ENCODE measurements at regions not wholly inside any gene's neighbourhood (a gene's known extent, or its start where the extent isn't known, plus 50 kb on each side); places are given as distances from the start of the nearest gene placed in this dataset.

- no peaks in the 10 kb centered on the region for H3K27me3 Mint-ChIP-seq (ENCODE audit: unreplicated experiment)
- no peak overlapping the region for H3K27ac Mint-ChIP-seq (ENCODE audit: unreplicated experiment)
- TF ChIP-seq CTCF (IDR thresholded peaks at IDR 0.05; ENCODE audit: unreplicated experiment) = no peak
- peaks cover 10% of the 10 kb centered on the region for H3K36me3 Mint-ChIP-seq (ENCODE audit: insufficient read depth, unreplicated experiment)
- no peak for DNase-seq
- no TSS peak for BruUV-seq (replicated peaks)
- H3K9me3 Mint-ChIP-seq (ENCODE audit: low read depth, unreplicated experiment) = peaks cover 11% of the 10 kb centered on the region
- intact Hi-C loops (cut with micrococcal nuclease; ENCODE audit: unreplicated experiment) = no loop called here
- H3K4me1 Mint-ChIP-seq (ENCODE audit: low read depth, unreplicated experiment) = peaks cover 50% of the 10 kb centered on the region
- no peak overlapping the region for H3K4me3 Mint-ChIP-seq (ENCODE audit: low read depth, unreplicated experiment)
- CTCF ChIA-PET = no interaction called here
Measured at GRCh38 chr12:11578461-11578993, 70.9 kb upstream of the ETV6 start.

- H3K36me3 Mint-ChIP-seq (ENCODE audit: insufficient read depth, unreplicated experiment) = peaks cover 5% of the 10 kb centered on the region
- DNase-seq = peak; percentile 57
- intact Hi-C loops (cut with micrococcal nuclease; ENCODE audit: unreplicated experiment) = loop anchor here (2.0 to 5.0 kb wide), 7 partner anchors 42 to 297 kb away; no protein-coding TSS in a partner anchor
- CTCF ChIA-PET = interaction anchor here (0.6 to 4.1 kb wide), 12 partner anchors 11 to 810 kb away, joined by 3 to 40 read pairs (median 4); no protein-coding TSS in a partner anchor
- H3K4me3 Mint-ChIP-seq (ENCODE audit: low read depth, unreplicated experiment) = no peak overlapping the region
- H3K4me1 Mint-ChIP-seq (ENCODE audit: low read depth, unreplicated experiment) = peaks cover 50% of the 10 kb centered on the region
- no peaks in the 10 kb centered on the region for H3K27me3 Mint-ChIP-seq (ENCODE audit: unreplicated experiment)
- no TSS peak for BruUV-seq (replicated peaks)
- peak overlapping the region; percentile 73 for H3K27ac Mint-ChIP-seq (ENCODE audit: unreplicated experiment)
- TF ChIP-seq CTCF (IDR thresholded peaks at IDR 0.05; ENCODE audit: unreplicated experiment) = no peak
- peaks cover 6% of the 10 kb centered on the region for H3K9me3 Mint-ChIP-seq (ENCODE audit: low read depth, unreplicated experiment)
Measured at GRCh38 chr12:11580125-11580751, 69.2 kb upstream of the ETV6 start.

- H3K4me3 Mint-ChIP-seq (ENCODE audit: low read depth, unreplicated experiment) = no peak overlapping the region
- intact Hi-C loops (cut with micrococcal nuclease; ENCODE audit: unreplicated experiment) = loop anchor here (1.0 to 5.0 kb wide), 8 partner anchors 41 to 452 kb away; no protein-coding TSS in a partner anchor
- BruUV-seq (replicated peaks) = no TSS peak
- H3K27ac Mint-ChIP-seq (ENCODE audit: unreplicated experiment) = no peak overlapping the region
- peaks cover 4% of the 10 kb centered on the region for H3K9me3 Mint-ChIP-seq (ENCODE audit: low read depth, unreplicated experiment)
- peaks cover 40% of the 10 kb centered on the region for H3K4me1 Mint-ChIP-seq (ENCODE audit: low read depth, unreplicated experiment)
- TF ChIP-seq CTCF (IDR thresholded peaks at IDR 0.05; ENCODE audit: unreplicated experiment) = peak; percentile 61
- CTCF ChIA-PET = interaction anchor here (0.7 to 4.1 kb wide), 6 partner anchors 26 to 452 kb away, joined by 3 to 40 read pairs (median 5); partner anchors contain the start of gene ETV6
- peak; percentile 67 for DNase-seq
- peaks cover 5% of the 10 kb centered on the region for H3K36me3 Mint-ChIP-seq (ENCODE audit: insufficient read depth, unreplicated experiment)
- no peaks in the 10 kb centered on the region for H3K27me3 Mint-ChIP-seq (ENCODE audit: unreplicated experiment)
Measured at GRCh38 chr12:11581179-11581755, 68.2 kb upstream of the ETV6 start.

- TF ChIP-seq CTCF (IDR thresholded peaks at IDR 0.05; ENCODE audit: unreplicated experiment) = no peak
- Mint-ChIP-seq H3K9me3 (ENCODE audit: low read depth, unreplicated experiment) (no peaks in the 10 kb centered on the region), H3K27me3 (ENCODE audit: unreplicated experiment) (no peaks in the 10 kb centered on the region), H3K4me3 (ENCODE audit: low read depth, unreplicated experiment) (no peak overlapping the region), H3K36me3 (ENCODE audit: insufficient read depth, unreplicated experiment) (peaks cover 5% of the 10 kb centered on the region), H3K4me1 (ENCODE audit: low read depth, unreplicated experiment) (peaks cover 17% of the 10 kb centered on the region), H3K27ac (ENCODE audit: unreplicated experiment) (no peak overlapping the region)
- DNase-seq = no peak
- intact Hi-C loops (cut with micrococcal nuclease; ENCODE audit: unreplicated experiment) = loop anchor here (5.0 kb wide), 6 partner anchors 38 to 293 kb away; no protein-coding TSS in a partner anchor
- CTCF ChIA-PET = no interaction called here
- no TSS peak for BruUV-seq (replicated peaks)
Measured at GRCh38 chr12:11584221-11584855, 65.1 kb upstream of the ETV6 start.
